Fibroblast of lung (primary cell): ENCODE measurements at regions not wholly inside any gene's neighbourhood (a gene's known extent, or its start where the extent isn't known, plus 50 kb on each side); places are given as distances from the start of the nearest gene placed in this dataset.
"Not testable (repeated sequence)": the region's sequence is repeated elsewhere in the genome, so short reads cannot be mapped to it uniquely, and the experiment has no call there.

Experiments
- DNase-seq, 2 donors: peaks; one replicate each; pipeline versions ENCODE4 v3.0.0 to v3.0.0-alpha.2; 2010; ENCODE audit warnings: low read depth in 2 of 2
- H2AFZ ChIP-seq: 2 replicates; pipeline ENCODE4 v1.5.1; 2012; ENCODE audit warnings: low read length, control low read depth, inconsistent platforms
- H3K27ac ChIP-seq: 2 replicates; pipeline ENCODE4 v1.5.1; 2011; ENCODE audit warnings: low read length, control low read depth; ENCODE audit not compliant: insufficient read depth
- H3K27me3 ChIP-seq: 2 replicates; pipeline ENCODE4 v1.5.1; 2011; ENCODE audit warnings: mild to moderate bottlenecking, low read length; ENCODE audit not compliant: control insufficient read depth, insufficient read depth
- H3K36me3 ChIP-seq: 2 replicates; pipeline ENCODE4 v1.5.1; 2011; ENCODE audit warnings: low read length; ENCODE audit not compliant: control insufficient read depth, insufficient read depth
- H3K4me1 ChIP-seq: 2 replicates; pipeline ENCODE4 v1.5.1; 2011; ENCODE audit warnings: low read length; ENCODE audit not compliant: control insufficient read depth, insufficient read depth; ENCODE audit errors: extremely low read depth
- H3K4me2 ChIP-seq: 2 replicates; pipeline ENCODE4 v1.5.1; 2011; ENCODE audit warnings: low read length, control low read depth; ENCODE audit not compliant: insufficient read depth; ENCODE audit errors: extremely low read depth
- H3K4me3 ChIP-seq, 4 experiments: fragments of 200-600 bp in 1 of 4; sonication (generic) in 1 of 4; replicated peaks in 1 of 4; 2 replicates each; pipeline ENCODE4 v1.5.1; 2011 to 2016; ENCODE audit warnings: low read length in 4 of 4, low read depth in 3 of 4, mild to moderate bottlenecking in 3 of 4, control low read depth in 2 of 4, inconsistent platforms in 1 of 4, mixed read lengths in 1 of 4; ENCODE audit not compliant: insufficient read depth in 1 of 4; ENCODE audit errors: control extremely low read depth in 1 of 4
- H3K79me2 ChIP-seq: 2 replicates; pipeline ENCODE4 v1.5.1; 2012; ENCODE audit warnings: mild to moderate bottlenecking, low read length, inconsistent platforms; ENCODE audit not compliant: control insufficient read depth, insufficient read depth
- H3K9ac ChIP-seq: 2 replicates; pipeline ENCODE4 v1.5.1; 2011; ENCODE audit warnings: mild to moderate bottlenecking, low read length, control low read depth; ENCODE audit not compliant: insufficient read depth
- H3K9me3 ChIP-seq: 2 replicates; pipeline ENCODE4 v1.5.1; 2012; ENCODE audit warnings: low read depth, low read length; ENCODE audit not compliant: control insufficient read depth, insufficient read depth
- H4K20me1 ChIP-seq: 2 replicates; pipeline ENCODE4 v1.5.1; 2011; ENCODE audit warnings: low read length; ENCODE audit not compliant: control insufficient read depth, insufficient read depth; ENCODE audit errors: extremely low read depth
- EZH2 ChIP-seq: IDR thresholded peaks from 2 replicates; pipeline ENCODE4 v1.5.1; 2012; ENCODE audit warnings: low read length, control low read depth, mild to moderate bottlenecking; ENCODE audit errors: missing control alignments
- TF ChIP-seq, protein P1 (sequence below), 2 donors: IDR thresholded peaks in 1 of 2; conservative IDR thresholded peaks in 1 of 2; 1 replicate in 1 of 2; 2 replicates in 1 of 2; pipeline ENCODE4 v1.5.1; 2011 to 2012; ENCODE audit warnings: low read length in 2 of 2, control low read depth in 1 of 2, inconsistent platforms in 1 of 2, low read depth in 1 of 2, mild to moderate bottlenecking in 1 of 2

- H3K9ac ChIP-seq = no peak overlapping the region
- H3K4me1 ChIP-seq = no peaks in the 10 kb centered on the region
- DNase-seq = peak in 1 of 2 donors; percentile 4
- no peak overlapping the region for H3K27ac ChIP-seq
- no peaks in the 10 kb centered on the region for H3K27me3 ChIP-seq
- no peaks in the 10 kb centered on the region for H4K20me1 ChIP-seq
- no peaks in the 10 kb centered on the region for H3K79me2 ChIP-seq
- H3K4me2 ChIP-seq = no peak overlapping the region
- H3K9me3 ChIP-seq = no peaks in the 10 kb centered on the region
- no peak for TF ChIP-seq EZH2
- TF ChIP-seq, protein P1, sequence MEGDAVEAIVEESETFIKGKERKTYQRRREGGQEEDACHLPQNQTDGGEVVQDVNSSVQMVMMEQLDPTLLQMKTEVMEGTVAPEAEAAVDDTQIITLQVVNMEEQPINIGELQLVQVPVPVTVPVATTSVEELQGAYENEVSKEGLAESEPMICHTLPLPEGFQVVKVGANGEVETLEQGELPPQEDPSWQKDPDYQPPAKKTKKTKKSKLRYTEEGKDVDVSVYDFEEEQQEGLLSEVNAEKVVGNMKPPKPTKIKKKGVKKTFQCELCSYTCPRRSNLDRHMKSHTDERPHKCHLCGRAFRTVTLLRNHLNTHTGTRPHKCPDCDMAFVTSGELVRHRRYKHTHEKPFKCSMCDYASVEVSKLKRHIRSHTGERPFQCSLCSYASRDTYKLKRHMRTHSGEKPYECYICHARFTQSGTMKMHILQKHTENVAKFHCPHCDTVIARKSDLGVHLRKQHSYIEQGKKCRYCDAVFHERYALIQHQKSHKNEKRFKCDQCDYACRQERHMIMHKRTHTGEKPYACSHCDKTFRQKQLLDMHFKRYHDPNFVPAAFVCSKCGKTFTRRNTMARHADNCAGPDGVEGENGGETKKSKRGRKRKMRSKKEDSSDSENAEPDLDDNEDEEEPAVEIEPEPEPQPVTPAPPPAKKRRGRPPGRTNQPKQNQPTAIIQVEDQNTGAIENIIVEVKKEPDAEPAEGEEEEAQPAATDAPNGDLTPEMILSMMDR (conservative IDR thresholded peaks at IDR 0.05 in 1 of 2, IDR thresholded peaks at IDR 0.05 in 1 of 2; ENCODE audit: low read depth in 1 of 2, low read length in 2 of 2) = no peak
- H3K4me3 ChIP-seq = no peak overlapping the region
- H2AFZ ChIP-seq = no peak overlapping the region
- H3K36me3 ChIP-seq = no peaks in the 10 kb centered on the region
These were observed 197.8 kb downstream of the CWF19L2 start for GRCh38 chr11:107259811-107260221.

GRCh38 chr11:107257710-107258109 is 199.9 kb downstream of the CWF19L2 start:
- H3K9ac ChIP-seq = no peak overlapping the region
- H2AFZ ChIP-seq = no peak overlapping the region
- no peak overlapping the region for H3K4me2 ChIP-seq
- DNase-seq = no peak
- H3K27me3 ChIP-seq = no peaks in the 10 kb centered on the region
- no peak for TF ChIP-seq EZH2
- TF ChIP-seq, protein P1 (conservative IDR thresholded peaks at IDR 0.05 in 1 of 2, IDR thresholded peaks at IDR 0.05 in 1 of 2; ENCODE audit: low read depth in 1 of 2, low read length in 2 of 2) = no peak
- H3K4me1 ChIP-seq = no peaks in the 10 kb centered on the region
- H3K36me3 ChIP-seq = no peaks in the 10 kb centered on the region
- no peak overlapping the region for H3K27ac ChIP-seq
- no peak overlapping the region for H3K4me3 ChIP-seq
- H3K79me2 ChIP-seq = no peaks in the 10 kb centered on the region
- H4K20me1 ChIP-seq = no peaks in the 10 kb centered on the region
- no peaks in the 10 kb centered on the region for H3K9me3 ChIP-seq

DNA sequence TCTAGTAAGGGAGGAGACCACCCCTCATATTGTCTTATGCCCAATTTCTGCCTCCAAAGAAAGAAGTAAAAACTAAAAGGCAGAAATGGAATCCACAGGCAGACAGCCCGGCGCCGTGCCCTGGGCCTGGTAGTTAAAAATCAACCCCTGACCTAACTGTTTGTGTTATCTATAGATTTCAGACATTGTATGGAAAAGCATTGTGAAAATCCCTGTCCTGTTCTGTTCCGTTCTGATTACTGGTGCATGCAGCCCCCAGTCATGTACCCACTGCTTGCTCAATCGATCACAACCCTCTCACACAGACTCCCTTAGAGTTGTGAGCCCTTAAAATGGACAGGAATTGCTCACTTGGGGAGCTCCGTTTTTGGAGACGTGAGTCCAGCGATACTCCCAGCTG is 204.0 kb downstream of the CWF19L2 start:
- not testable (repeated sequence) for H3K9me3 ChIP-seq, H3K4me3 ChIP-seq, H3K79me2 ChIP-seq, H4K20me1 ChIP-seq, DNase-seq, H3K27me3 ChIP-seq, H3K27ac ChIP-seq, H2AFZ ChIP-seq, H3K4me2 ChIP-seq, H3K9ac ChIP-seq, H3K4me1 ChIP-seq, H3K36me3 ChIP-seq
